GM18520 (cell line): ENCODE measurements at regions not wholly inside any gene's neighbourhood (a gene's known extent, or its start where the extent isn't known, plus 50 kb on each side); places are given as distances from the start of the nearest gene placed in this dataset.
"Not testable (repeated sequence)": the region's sequence is repeated elsewhere in the genome, so short reads cannot be mapped to it uniquely, and the experiment has no call there.

Experiments
- ATAC-seq: cut with Tn5 transposase; IDR thresholded peaks from one replicate; pipeline ENCODE4 v1.9.1; 2021; ENCODE audit not compliant: unreplicated experiment

- ATAC-seq: no peak
These were observed 552.9 kb upstream of the PABPC4L start for GRCh38 chr4:134754301-134755019.

DNA sequence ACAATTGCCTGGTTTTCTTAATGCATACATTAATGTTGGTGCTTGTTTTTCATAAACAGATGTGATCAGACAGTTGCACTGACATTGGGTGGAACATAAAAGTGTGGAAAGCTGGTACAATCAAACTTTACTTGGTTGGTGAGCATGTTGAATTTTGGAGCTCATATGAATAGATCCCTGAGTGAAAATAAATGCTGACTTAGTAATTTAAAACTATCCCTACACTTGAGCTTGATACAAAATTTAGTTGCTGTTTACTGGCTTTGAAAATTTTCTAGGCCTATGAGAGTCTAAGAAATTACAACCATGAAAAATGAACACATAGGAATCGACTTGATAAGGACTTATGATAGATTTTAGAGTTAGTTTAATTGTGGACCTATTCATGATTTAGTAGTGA, 551.8 kb upstream of the PABPC4L start:
- ATAC-seq: no peak

- no peak for ATAC-seq
These were observed 545.7 kb upstream of the PABPC4L start for GRCh38 chr4:134747108-134747805.

- no peak for ATAC-seq
These were observed 538.7 kb upstream of the PABPC4L start for GRCh38 chr4:134740290-134740689.

GRCh38 chr4:134735901-134736300, 534.3 kb upstream of the PABPC4L start:
- ATAC-seq: no peak

- ATAC-seq: no peak
These were observed 526.1 kb upstream of the PABPC4L start for GRCh38 chr4:134727696-134728095.

DNA sequence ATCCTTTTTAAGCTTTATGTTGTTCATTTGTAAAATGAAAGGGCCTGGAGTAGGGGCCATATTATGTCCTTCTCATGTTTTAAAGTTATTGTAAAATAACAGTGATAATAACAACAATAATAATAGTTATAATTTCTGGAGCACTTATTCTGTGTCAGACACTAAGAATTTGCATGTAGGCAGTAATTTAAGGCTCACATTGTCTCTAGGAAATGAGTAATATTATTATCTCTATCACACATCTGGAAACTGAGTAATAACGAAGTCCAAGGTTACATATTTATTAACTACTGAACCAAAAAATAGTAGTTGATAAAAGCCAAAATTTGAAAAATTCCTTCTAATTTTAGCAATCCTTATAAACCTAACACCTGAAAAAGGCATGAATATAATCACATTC, 520.7 kb upstream of the PABPC4L start:
- ATAC-seq: no peak

GRCh38 chr4:134720030-134720429, 518.4 kb upstream of the PABPC4L start:
- ATAC-seq: no peak

DNA sequence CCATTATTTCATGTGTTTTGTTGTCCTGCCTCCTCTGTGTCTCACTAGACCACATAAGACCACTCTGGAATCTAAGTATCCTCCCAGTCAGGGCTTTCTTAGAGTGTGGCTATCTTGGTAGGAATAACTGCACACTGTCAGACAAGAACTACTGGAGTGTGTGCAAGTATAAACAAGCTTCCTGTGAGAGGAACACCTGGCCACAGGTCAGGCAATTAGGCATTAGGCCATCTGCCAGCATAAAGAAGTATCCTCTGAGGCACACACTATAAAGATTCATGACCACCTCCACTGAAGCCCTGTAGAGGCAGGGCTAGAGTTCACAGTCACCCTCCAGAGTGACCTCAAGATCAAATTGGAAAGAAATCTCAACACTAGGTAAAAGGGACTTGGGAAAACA, 507.0 kb upstream of the PABPC4L start:
- no peak for ATAC-seq

GRCh38 chr4:134708026-134708425, 506.4 kb upstream of the PABPC4L start:
- no peak for ATAC-seq

GRCh38 chr4:134702374-134702773, 500.8 kb upstream of the PABPC4L start:
- ATAC-seq: no peak

- no peak for ATAC-seq
These were observed 498.7 kb upstream of the PABPC4L start for GRCh38 chr4:134700251-134700650.

- not testable (repeated sequence) for ATAC-seq
These were observed 497.2 kb upstream of the PABPC4L start for GRCh38 chr4:134698831-134699230.

GRCh38 chr4:134695433-134695832, 493.8 kb upstream of the PABPC4L start:
- no peak for ATAC-seq

- no peak for ATAC-seq
These were observed 490.3 kb upstream of the PABPC4L start for GRCh38 chr4:134691915-134692314.

DNA sequence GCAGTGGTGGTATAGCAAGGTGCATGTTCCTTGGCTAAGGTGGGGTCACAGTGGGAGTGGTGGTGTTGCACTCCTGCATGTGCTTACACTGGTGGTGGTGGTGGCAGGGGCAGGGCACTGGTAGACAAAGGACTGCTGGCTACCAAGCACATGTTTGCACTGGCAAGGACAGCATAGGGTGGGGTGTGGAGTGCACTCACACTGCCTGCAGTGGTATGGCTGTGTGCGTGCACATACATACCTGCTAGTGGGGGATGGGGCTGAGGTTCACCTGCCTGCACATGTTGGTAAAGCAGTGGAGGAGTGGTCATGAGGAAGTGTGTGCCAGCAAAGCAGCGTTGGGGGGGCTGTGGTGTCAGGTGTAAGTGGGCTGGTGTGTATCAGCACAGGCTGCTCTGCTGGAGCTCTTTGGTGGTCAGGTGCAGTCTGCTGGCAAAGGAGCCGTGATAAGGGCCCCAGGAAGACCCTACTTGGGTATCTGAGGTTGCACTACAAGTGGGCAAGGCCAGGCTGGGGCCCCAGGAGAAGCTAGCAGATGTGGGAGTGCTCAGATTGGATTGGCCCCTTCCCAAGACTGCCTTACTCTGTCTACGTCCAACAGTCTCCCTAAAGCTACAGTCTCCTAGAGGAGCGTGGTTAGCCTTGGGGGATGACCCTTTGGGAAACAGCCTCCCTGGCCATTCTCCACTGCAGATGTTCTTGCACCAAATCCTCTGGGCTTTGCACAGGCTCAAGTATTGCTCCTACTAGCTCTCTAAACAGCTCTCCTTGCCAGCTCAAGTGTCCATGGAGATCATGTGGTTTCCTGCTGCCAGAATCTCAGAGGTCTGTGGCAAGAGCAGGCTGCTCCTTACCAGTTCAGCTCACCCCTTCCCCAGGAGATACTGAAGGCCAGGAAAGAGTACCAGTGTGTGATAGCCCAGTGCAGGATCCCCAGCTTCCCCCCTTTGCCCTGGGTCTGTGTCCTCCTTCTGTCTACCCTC, 486.3 kb upstream of the PABPC4L start:
- ATAC-seq: no peak

DNA sequence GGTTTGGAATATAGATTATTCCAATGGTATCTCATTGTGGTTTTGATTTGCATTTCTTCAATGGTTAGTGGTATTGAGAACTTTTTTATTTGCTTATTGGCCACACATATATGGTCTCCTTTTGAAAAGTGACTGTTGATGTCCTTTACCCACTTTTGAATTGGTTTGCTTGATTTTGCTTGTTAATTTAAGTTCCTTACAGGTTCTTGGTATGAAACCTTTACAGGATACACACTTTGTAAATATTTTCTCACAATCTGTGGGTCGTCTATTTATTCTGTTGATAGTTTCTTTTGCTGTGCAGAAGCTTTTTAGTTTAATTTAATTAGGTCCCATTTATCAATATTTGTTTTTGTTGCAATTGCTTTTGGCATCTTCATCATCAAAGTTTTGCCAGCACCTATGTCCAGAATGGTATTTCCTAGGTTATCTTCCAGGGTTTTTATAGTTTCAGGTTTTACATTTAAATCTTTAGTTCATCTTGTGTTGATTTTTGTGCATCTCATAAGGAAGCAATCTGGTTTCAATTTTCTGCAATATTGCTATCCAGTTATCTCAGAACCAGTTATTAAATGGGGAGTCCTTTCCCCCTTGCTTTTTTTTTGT, 475.7 kb upstream of the PABPC4L start:
- no peak for ATAC-seq

- no peak for ATAC-seq
These were observed 466.6 kb upstream of the PABPC4L start for GRCh38 chr4:134668237-134668636.

DNA sequence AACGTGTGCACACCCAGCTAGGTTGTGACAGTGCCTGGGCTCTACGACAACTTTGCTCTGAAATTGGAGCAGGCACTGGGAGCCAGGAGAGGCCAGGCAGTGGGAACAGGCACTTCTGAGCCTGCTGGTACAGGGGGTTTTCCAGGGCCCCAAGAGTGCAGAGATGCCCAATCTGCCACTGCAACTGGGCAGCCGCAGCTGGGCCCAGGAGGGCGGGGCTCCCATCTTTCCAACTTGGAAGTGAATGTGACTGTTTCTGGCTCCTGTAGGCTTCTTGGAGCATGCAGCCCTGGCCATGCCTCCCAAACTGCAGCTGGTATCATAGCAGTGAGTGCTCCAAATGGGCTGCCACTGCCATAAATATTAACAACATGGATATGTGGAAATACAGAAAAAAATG, 465.1 kb upstream of the PABPC4L start:
- no peak for ATAC-seq

GRCh38 chr4:134665429-134665828, 463.8 kb upstream of the PABPC4L start:
- ATAC-seq: no peak

GRCh38 chr4:134663742-134664141, 462.2 kb upstream of the PABPC4L start:
- ATAC-seq: no peak
